B cell (primary cell): ENCODE measurements at regions not wholly inside any gene's neighbourhood (a gene's known extent, or its start where the extent isn't known, plus 50 kb on each side); places are given as distances from the start of the nearest gene placed in this dataset.
"Not testable (repeated sequence)": the region's sequence is repeated elsewhere in the genome, so short reads cannot be mapped to it uniquely, and the experiment has no call there.

Experiments used
- ATAC-seq: fragments of 200-7000 bp; cut with Tn5 transposase; one replicate; pipeline ENCODE4 v1.10.0; 2021; ENCODE audit warnings: low read depth, mild to moderate bottlenecking, moderate number of reproducible peaks, moderate library complexity
- CTCF ChIA-PET: fragments of 350-600 bp; sonication (Branson Sonifier 250); formaldehyde crosslinking; loops from one replicate; lab custom pipeline; 2021; ENCODE audit warnings: antibody characterized with exemption, inconsistent platforms; lab: Charles Lee
- POLR2A ChIA-PET: fragments of 350-600 bp; sonication (Branson Sonifier 250); formaldehyde crosslinking; loops from one replicate; lab custom pipeline; 2021; ENCODE audit warnings: antibody characterized with exemption; lab: Charles Lee
- DNase-seq: peaks from one replicate; pipeline ENCODE4 v3.0.0; 2013
- H2AFZ ChIP-seq: 2 replicates; pipeline ENCODE4 v1.6.1; 2012; ENCODE audit warnings: mild to moderate bottlenecking, low read depth, low read length; ENCODE audit not compliant: insufficient read depth, poor library complexity, severe bottlenecking
- H3K27ac ChIP-seq, 2 donors: 1 replicate in 1 of 2; 2 replicates in 1 of 2; pipeline ENCODE4 v1.5.1; 2012 to 2013; ENCODE audit warnings: low read length in 2 of 2, mild to moderate bottlenecking in 2 of 2, moderate library complexity in 1 of 2
- H3K27me3 ChIP-seq, 4 experiments: fragments of 200-600 bp in 1 of 4; sonication (generic) in 1 of 4; replicated peaks in 1 of 4; 1 replicate in 2 of 4; 2 replicates in 2 of 4; pipeline versions ENCODE4 v1.6.1 to v1.7.0; 2013 to 2016; ENCODE audit warnings: low read length in 3 of 4, mild to moderate bottlenecking in 2 of 4, mixed read lengths in 1 of 4, moderate library complexity in 1 of 4; ENCODE audit not compliant: insufficient read depth in 4 of 4, control insufficient read depth in 3 of 4; ENCODE audit errors: control extremely low read depth in 1 of 4
- H3K36me3 ChIP-seq, 2 experiments: replicated peaks in 1 of 2; 1 replicate in 1 of 2; 2 replicates in 1 of 2; pipeline versions ENCODE4 v1.6.1 to v1.7.1; 2013; ENCODE audit warnings: low read length in 1 of 2; ENCODE audit not compliant: insufficient read depth in 2 of 2, control insufficient read depth in 1 of 2; ENCODE audit errors: control extremely low read depth in 1 of 2, extremely low read depth in 1 of 2
- H3K4me1 ChIP-seq, 2 donors: fragments of 200-600 bp in 1 of 2; sonication (generic) in 1 of 2; 1 replicate in 1 of 2; 2 replicates in 1 of 2; pipeline versions ENCODE4 v1.5.1 to v1.6.1; 2013 to 2017; ENCODE audit warnings: low read length in 2 of 2; ENCODE audit not compliant: control insufficient read depth in 2 of 2, insufficient read depth in 2 of 2
- H3K4me2 ChIP-seq: replicated peaks from 2 replicates; pipeline ENCODE3; 2012; ENCODE audit warnings: mild to moderate bottlenecking, low read depth, low read length; ENCODE audit not compliant: poor library complexity, severe bottlenecking
- H3K4me3 ChIP-seq, 5 experiments: fragments of 200-600 bp in 1 of 5; sonication (generic) in 1 of 5; 1 replicate in 3 of 5; 2 replicates in 2 of 5; pipeline versions ENCODE4 v1.5.1 to v1.7.0; 2011 to 2016; ENCODE audit warnings: low read length in 4 of 5, mild to moderate bottlenecking in 4 of 5, low read depth in 2 of 5, control low read depth in 1 of 5, moderate library complexity in 1 of 5; ENCODE audit not compliant: insufficient read depth in 1 of 5; ENCODE audit errors: control extremely low read depth in 1 of 5, extremely low read depth in 1 of 5
- H3K79me2 ChIP-seq: fragments of 200-600 bp; sonication (generic); one replicate; pipeline ENCODE4 v1.6.0; 2016; ENCODE audit warnings: low read length; ENCODE audit not compliant: control insufficient read depth, insufficient read depth
- H3K9ac ChIP-seq: fragments of 200-600 bp; sonication (generic); 2 replicates; pipeline ENCODE4 v1.6.1; 2017; ENCODE audit warnings: mild to moderate bottlenecking, low read length, moderate library complexity
- H3K9me3 ChIP-seq, 3 donors: one replicate each; pipeline versions ENCODE4 v1.6.1 to v1.7.1; 2013; ENCODE audit warnings: low read length in 2 of 3; ENCODE audit not compliant: control insufficient read depth in 2 of 3, insufficient read depth in 1 of 3; ENCODE audit errors: control extremely low read depth in 1 of 3
- H4K20me1 ChIP-seq: 2 replicates; pipeline ENCODE4 v1.6.0; 2012; ENCODE audit warnings: mild to moderate bottlenecking, low read length; ENCODE audit not compliant: insufficient read depth, control insufficient read depth, poor library complexity, severe bottlenecking
- H3K27ac Mint-ChIP-seq: one replicate; pipeline ENCODE4 v1.8.0; 2021; ENCODE audit warnings: mixed read lengths
- H3K27me3 Mint-ChIP-seq: one replicate; pipeline ENCODE4 v1.8.0; 2021; ENCODE audit warnings: mixed read lengths
- H3K4me1 Mint-ChIP-seq: one replicate; pipeline ENCODE4 v1.8.0; 2021; ENCODE audit warnings: mixed read lengths
- H3K4me3 Mint-ChIP-seq: one replicate; pipeline ENCODE4 v1.8.0; 2021; ENCODE audit warnings: mixed read lengths
- H3K9me3 Mint-ChIP-seq: one replicate; pipeline ENCODE4 v1.8.0; 2022; ENCODE audit warnings: mixed read lengths; ENCODE audit not compliant: insufficient read depth
- EZH2 ChIP-seq: IDR thresholded peaks from 2 replicates; pipeline ENCODE4 v1.6.1; 2012; ENCODE audit warnings: borderline replicate concordance, low read depth, mild to moderate bottlenecking, moderate library complexity, low read length; ENCODE audit not compliant: insufficient read depth, poor library complexity, severe bottlenecking
- WGBS: methylation state at CpG from one replicate; pipeline ENCODE4 v1.1.5; 2013; ENCODE audit warnings: missing lambda C conversion rate; ENCODE audit not compliant: insufficient coverage; 5-methylcytosine and 5-hydroxymethylcytosine counted together
- intact Hi-C: fragments of 100-400 bp; cut with micrococcal nuclease; formaldehyde crosslinking; loops from one replicate; pipeline ENCODE4 v1.10.0; 2022
- TF ChIP-seq, protein P1 (sequence below): fragments of 200-600 bp; IDR thresholded peaks from one replicate; pipeline ENCODE4 v1.8.0; 2022; ENCODE audit warnings: antibody characterized with exemption, mild to moderate bottlenecking

- ATAC-seq: no peak
- intact Hi-C loops: no loop called here
- H3K9me3 Mint-ChIP-seq: no peaks in the 10 kb centered on the region
Observed at GRCh38 chr5:122693963-122694362, 80.9 kb upstream of the SNX2 start.

DNA sequence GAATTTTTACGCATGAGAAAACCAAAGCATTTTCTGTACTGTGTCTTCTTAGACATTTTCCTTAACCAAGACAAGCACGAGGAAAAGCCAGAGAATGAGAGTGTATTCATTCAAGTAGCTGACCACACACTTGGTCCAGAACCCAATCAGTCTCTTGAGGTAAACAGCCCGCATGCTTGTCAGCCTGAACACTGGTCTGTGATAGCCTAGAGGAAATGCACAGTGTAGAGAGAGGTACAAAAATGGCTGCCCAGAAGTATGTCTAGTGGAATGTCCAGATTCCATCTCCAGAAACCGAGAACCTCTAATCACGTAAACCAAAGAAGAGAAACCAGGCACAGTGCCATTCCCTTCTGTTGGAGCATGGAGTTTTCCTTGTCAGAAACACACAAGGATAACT is 80.0 kb upstream of the SNX2 start:
- Histone ChIP-seq H3K9me3 (peaks cover 0 to 12% (median 0%) of the 10 kb centered on the region in 3 donors), H3K4me1 (peaks cover 41 to 52% of the 10 kb centered on the region in 2 donors), H3K27me3 (no peaks in the 10 kb centered on the region), H3K4me3 (no peak overlapping the region), H2AFZ (peak overlapping the region; percentile 29), H3K4me2 (no peak overlapping the region), H3K36me3 (no peaks in the 10 kb centered on the region), H3K27ac (peak overlapping the region in 1 of 2 donors; percentile 11), H3K79me2 (no peaks in the 10 kb centered on the region), H3K9ac (no peak overlapping the region), H4K20me1 (no peaks in the 10 kb centered on the region)
- H3K27me3 Mint-ChIP-seq: no peaks in the 10 kb centered on the region
- no peak for TF ChIP-seq EZH2
- TF ChIP-seq, protein P1, sequence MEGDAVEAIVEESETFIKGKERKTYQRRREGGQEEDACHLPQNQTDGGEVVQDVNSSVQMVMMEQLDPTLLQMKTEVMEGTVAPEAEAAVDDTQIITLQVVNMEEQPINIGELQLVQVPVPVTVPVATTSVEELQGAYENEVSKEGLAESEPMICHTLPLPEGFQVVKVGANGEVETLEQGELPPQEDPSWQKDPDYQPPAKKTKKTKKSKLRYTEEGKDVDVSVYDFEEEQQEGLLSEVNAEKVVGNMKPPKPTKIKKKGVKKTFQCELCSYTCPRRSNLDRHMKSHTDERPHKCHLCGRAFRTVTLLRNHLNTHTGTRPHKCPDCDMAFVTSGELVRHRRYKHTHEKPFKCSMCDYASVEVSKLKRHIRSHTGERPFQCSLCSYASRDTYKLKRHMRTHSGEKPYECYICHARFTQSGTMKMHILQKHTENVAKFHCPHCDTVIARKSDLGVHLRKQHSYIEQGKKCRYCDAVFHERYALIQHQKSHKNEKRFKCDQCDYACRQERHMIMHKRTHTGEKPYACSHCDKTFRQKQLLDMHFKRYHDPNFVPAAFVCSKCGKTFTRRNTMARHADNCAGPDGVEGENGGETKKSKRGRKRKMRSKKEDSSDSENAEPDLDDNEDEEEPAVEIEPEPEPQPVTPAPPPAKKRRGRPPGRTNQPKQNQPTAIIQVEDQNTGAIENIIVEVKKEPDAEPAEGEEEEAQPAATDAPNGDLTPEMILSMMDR: no peak
- peak overlapping the region; percentile 79 for H3K27ac Mint-ChIP-seq
- ATAC-seq (no peak), DNase-seq (no peak)
- peak overlapping the region; percentile 51 for H3K4me3 Mint-ChIP-seq
- ChIA-PET POLR2A (interaction anchor here (0.6 to 0.7 kb wide), 2 partner anchors 25 to 34 kb away, joined by 3 to 9 read pairs; no protein-coding TSS in a partner anchor), CTCF (interaction anchor here (0.7 to 3.5 kb wide), 2 partner anchors 9 to 758 kb away, joined by 6 to 28 read pairs; no protein-coding TSS in a partner anchor)
- 100% methylated on average over 2 of the region's 5 CpGs for WGBS
- peaks cover 56% of the 10 kb centered on the region for H3K4me1 Mint-ChIP-seq
- intact Hi-C loops: no loop called here
- H3K9me3 Mint-ChIP-seq: no peaks in the 10 kb centered on the region

More at GRCh38 chr5:122693963-122694362, 80.9 kb upstream of the SNX2 start:
- Histone ChIP-seq H3K4me1 (peaks cover 45 to 50% of the 10 kb centered on the region in 2 donors), H3K9me3 (peaks cover 0 to 12% (median 0%) of the 10 kb centered on the region in 3 donors), H3K4me2 (no peak overlapping the region), H3K36me3 (no peaks in the 10 kb centered on the region), H3K79me2 (no peaks in the 10 kb centered on the region), H3K9ac (no peak overlapping the region), H3K27me3 (no peaks in the 10 kb centered on the region), H2AFZ (peak overlapping the region; percentile 25), H3K27ac (peak overlapping the region in 1 of 2 donors; percentile 16), H3K4me3 (no peak overlapping the region), H4K20me1 (no peaks in the 10 kb centered on the region)
- Mint-ChIP-seq H3K27ac (no peak overlapping the region), H3K27me3 (no peaks in the 10 kb centered on the region), H3K4me3 (no peak overlapping the region), H3K4me1 (peaks cover 56% of the 10 kb centered on the region)
- no CpG with 5 or more reads among the region's 3 CpGs for WGBS
- no peak for DNase-seq
- CTCF ChIA-PET: interaction anchor here (3.5 kb wide), 1 partner anchor 10 kb away, joined by 28 read pairs; no protein-coding TSS in a partner anchor
- TF ChIP-seq, protein P1: no peak
- TF ChIP-seq EZH2: no peak
- POLR2A ChIA-PET: interaction anchor here (0.7 kb wide), 1 partner anchor 8 kb away, joined by 3 read pairs; no protein-coding TSS in a partner anchor

DNA sequence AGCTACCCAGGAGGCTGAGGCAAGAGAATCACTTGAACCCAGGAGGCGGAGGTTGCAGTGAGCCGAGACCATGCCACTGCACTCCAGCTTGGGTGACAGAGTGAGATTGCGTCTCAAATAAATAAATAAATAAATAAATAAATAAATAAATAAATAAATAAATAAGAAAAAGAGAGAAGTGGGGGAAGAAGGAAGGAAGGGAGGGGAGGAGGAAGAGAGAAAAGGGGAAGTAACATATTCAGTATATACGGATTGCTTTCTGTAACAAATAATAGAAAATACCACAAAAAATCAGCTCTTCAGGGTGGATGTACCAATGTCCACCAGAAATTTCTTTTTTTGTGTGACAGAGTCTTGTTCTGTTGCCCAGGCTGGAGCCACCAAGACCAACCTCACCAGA is 78.1 kb upstream of the SNX2 start:
- CTCF ChIA-PET: interaction anchor here (3.5 kb wide), 1 partner anchor 7 kb away, joined by 28 read pairs; no protein-coding TSS in a partner anchor
- H3K27ac ChIP-seq: peak overlapping the region; percentile 82 to 92
- H3K36me3 ChIP-seq, intact Hi-C loops, H4K20me1 ChIP-seq, H3K27me3 ChIP-seq, H3K9me3 Mint-ChIP-seq, H3K79me2 ChIP-seq, POLR2A ChIA-PET, H3K27me3 Mint-ChIP-seq: not testable (repeated sequence)
- H3K9me3 ChIP-seq: peaks cover 0 to 12% (median 0%) of the 10 kb centered on the region in 3 donors
- ATAC-seq (peak; percentile 37), DNase-seq (peak; percentile 60)
- peak overlapping the region; percentile 41 for H3K9ac ChIP-seq
- peak overlapping the region; percentile 89 for H3K4me3 Mint-ChIP-seq
- WGBS: no CpG with 5 or more reads among the region's 4 CpGs
- H2AFZ ChIP-seq: peak overlapping the region; percentile 43
- peak overlapping the region in 2 of 5 experiments; percentile 4 to 22 for H3K4me3 ChIP-seq
- peak overlapping the region; percentile 99 for H3K27ac Mint-ChIP-seq
- peak overlapping the region; percentile 64 for H3K4me2 ChIP-seq
- H3K4me1 ChIP-seq: peaks cover 52 to 66% of the 10 kb centered on the region in 2 donors
- H3K4me1 Mint-ChIP-seq: peaks cover 69% of the 10 kb centered on the region
